Inferior parietal cortex (tissue), 1 donor: ENCODE measurements at regions not wholly inside any gene's neighbourhood (a gene's known extent, or its start where the extent isn't known, plus 50 kb on each side); places are given as distances from the start of the nearest gene placed in this dataset.

Source experiments
- DNase-seq: peaks from one replicate; pipeline ENCODE4 v3.0.0-alpha.2; 2016; ENCODE audit errors: extremely low spot score

DNA sequence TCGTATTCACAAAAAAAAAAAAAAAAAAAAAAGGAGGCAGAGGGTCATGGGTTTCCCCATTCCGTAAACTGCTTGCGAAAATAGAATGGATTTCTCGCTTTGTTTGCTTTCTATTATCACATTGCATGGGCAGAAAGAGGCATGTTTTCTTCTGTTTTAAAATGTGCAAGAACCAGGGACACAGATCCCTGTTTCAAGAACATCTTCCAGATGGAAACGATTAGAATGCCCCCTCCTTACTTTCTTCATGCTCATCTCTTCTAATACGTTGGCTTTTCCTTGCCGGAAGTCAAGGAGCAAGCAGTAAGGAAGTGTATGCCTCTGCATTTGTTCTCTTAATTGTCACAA, 51.0 kb upstream of the ZNF516 start:
- no peak for DNase-seq

DNA sequence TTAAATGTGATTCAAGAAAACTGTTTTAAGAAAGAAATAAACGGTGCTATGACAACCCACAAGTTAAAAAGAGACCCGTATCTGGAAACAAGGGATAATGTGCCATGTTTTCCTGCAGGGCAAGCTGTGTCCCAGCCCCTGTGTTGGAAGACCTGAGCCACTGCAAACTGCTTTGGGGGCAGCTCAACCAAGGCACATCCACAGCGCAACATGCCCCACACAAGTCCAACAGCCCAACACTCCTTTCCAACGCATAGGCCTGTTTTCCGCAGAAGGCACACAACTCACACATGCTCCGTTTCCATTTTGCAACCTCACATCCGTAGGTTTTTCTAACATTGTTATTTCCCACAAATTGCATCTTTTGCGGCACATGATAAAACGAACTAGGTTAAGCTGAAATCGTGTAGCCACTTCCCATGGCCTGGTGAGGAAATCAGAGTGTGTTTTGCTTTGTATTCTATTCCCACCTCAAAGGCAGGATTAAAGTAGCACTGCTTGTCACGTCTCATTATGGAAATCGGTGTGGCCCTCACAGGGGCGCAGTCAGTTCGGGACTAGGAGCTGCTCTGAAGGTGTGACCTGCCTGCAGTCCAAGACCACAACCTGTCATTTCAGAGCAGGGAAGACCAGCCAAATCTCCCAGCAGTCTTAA, 50.5 kb upstream of the ZNF516 start:
- DNase-seq, result no peak

DNA sequence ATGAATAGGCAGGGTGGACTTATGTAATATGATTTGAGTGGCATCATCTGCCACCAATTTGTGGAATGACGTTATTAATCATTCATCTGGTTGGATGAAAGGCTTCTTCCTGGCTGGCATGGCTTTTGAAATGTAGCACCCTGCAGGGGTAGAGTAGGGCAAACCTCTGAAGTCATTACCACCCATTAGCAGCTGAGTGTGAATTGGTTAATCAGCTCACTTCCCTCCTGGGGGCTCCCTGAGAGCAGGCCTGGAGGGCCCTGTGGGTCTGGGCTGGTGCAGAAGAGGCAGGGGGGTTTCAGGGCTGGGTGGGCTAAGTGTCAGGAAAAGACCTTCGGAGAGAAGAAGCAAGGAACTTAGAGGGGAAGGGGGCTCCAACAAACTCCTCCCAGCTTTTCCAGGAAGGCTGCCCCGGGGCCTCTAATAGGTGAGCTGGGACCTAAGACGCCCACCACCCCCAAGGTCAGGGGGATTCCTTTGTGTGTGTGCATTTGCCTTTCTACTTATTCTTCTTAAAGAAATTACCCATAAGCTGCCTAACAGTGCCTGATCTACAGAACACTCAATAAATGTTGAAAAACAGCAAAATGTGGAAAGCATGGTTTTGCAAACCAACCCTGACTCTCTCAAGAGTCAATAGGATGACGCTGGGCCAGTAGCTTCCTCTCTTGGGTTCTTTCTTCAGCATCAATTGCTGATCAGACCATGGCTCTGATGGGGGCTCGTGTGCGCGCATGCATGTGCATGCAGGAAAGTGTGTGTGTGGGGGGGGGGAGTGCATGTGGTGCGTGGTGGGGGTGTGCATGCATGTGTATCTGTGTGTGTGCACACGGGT, 49.7 kb upstream of the ZNF516 start:
- no peak for DNase-seq
